ENCODE measurements at regions not wholly inside any gene's neighbourhood (a gene's known extent, or its start where the extent isn't known, plus 50 kb on each side); places are given as distances from the start of the nearest gene placed in this dataset.
"Not testable (repeated sequence)": the region's sequence is repeated elsewhere in the genome, so short reads cannot be mapped to it uniquely, and the experiment has no call there.

DNA sequence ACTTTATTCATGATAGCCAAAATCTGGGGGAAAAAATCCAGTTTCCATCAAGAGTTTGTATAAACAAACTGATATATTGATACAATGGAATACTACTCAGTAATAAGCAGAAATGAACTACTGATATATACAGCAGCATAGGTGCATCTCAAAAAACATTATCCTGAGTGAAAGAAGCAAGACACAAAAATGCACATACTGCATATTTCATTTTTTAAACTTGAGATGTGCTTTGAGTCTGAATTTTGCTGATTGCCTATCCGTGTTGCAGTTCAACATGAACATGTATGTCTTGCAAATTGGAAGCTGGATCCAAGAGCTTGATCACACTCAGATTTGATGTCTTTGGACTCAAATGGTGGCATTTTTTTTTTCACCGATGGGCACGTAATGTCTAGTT lies 132.4 kb downstream of the TSEN15 start:
- DNase-seq (ENCODE audit: low read depth, low spot score): no peak

GRCh38 chr1:184184614-184185013 lies 133.1 kb downstream of the TSEN15 start:
- not testable (repeated sequence) for DNase-seq (ENCODE audit: low read depth, low spot score)

DNA sequence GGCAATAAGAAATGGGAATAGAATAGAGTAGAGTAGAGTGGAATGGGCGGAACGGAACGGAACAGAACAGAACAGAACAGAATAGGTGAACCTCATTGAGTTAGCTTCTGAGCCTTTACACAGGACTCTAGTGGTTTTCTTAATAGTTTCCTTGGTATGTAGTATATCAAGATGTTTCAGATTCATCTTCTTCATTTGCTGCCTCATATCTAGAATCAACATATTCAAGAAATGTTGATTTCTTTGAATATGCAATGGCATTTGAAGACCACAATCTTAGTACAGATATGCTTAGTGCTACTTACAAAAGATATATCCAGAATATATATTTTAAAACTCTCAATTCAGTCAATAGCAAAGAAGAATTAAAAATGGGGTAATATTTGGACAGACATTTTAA lies 133.8 kb downstream of the TSEN15 start:
- DNase-seq (ENCODE audit: low read depth, low spot score): no peak

- no peak for DNase-seq (ENCODE audit: low read depth, low spot score)
Measured at GRCh38 chr1:184186167-184186566, 134.6 kb downstream of the TSEN15 start.

DNA sequence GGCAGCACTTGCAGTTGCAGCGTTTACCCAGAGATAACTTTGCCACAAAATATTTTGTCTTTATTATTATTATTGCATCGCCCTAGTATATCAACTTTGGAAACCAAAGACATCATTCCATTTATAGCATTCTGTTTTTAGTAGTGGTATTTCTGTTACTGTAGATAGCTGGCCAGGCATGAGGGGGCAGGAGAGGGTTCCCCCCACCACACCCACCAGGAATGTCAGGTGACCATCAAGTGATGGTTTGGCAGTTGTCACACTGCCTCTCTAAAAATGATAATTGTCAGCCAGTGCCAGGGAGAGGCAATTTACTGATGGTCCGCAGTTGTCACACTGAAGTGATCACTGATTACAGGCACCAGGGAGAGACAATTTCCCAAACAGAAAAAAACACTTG lies 135.6 kb downstream of the TSEN15 start:
- no peak for DNase-seq (ENCODE audit: low read depth, low spot score)

- DNase-seq (ENCODE audit: low read depth, low spot score): no peak
Measured at GRCh38 chr1:184188037-184188436, 136.5 kb downstream of the TSEN15 start.

DNA sequence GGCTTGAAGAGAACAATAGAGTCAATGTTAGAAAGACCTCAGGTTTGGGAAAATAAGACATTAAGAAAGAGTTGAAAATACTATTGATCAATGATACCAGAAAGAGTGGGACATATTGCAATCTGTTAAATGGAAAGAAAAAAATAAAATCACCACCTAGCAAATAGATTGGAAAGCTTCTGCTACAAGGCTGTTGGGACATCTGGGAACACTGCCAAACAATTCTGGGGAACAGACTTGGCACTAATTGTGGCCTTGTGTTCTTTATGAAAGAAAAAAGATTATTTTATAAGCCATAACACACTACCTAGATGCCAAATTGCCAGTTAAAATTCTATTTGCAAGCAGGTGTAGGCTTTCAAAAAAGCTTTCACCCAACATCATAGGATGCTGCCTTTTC lies 137.8 kb downstream of the TSEN15 start:
- DNase-seq (ENCODE audit: low read depth, low spot score): no peak

DNA sequence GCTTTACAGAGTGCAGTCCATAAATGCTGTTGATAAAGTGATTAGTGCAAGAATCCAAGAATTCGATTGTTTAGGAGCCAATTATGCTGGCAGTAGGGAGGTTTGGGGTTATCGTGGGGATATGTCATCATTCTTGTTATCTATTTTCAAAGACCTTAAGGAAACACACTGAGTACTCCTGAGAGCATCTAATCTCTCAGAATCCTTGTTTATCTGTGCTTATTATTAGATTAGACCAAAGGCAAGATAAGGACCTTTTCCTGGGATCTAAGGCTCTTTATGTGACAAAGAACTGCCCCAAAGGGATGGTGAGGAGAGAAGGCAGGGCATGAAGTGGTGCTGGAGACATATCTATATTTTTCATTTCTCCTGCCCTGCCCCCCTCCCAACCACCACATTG lies 139.1 kb downstream of the TSEN15 start:
- DNase-seq (ENCODE audit: low read depth, low spot score): no peak

DNA sequence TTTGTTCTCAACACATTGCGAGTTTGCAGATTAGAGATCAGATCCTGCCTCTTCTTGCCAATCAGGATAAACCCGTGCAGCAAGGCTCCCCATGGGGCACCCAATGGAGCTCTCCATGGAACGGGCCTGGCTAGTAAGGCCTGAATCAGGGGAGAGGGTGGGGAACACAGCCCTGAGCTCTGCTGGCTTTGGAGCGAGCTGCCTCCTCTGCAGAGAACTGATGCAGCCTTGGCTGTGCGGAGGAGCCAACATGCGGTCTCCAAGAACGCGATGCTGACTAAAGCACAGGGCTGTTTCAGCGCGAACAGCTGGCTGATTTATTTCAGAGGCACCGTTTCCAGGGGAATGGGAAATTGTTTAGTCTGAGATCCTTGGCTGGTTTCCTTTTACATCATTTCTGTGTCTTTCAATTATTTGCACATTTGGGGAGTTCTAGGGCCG lies 139.7 kb downstream of the TSEN15 start:
- no peak for DNase-seq (ENCODE audit: low read depth, low spot score)

DNA sequence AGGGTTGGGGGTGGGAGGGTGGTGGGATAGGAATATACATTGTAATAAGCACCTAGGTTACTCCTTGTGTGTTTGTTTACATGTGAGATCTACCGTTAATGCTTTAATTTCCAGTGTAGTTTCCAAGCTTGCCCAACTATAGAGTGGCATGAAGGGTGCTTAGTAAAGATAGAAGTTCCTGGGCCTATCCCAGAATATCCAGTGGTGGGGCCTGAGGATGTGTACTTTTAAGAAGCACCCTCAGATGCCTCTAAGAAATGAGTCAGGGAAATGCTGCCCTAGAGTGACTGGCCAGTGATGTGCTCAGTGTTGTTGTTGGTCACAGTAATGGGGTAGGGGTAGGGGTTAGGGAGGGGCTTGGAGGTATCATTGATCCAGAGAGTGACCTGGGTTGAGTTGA lies 141.3 kb downstream of the TSEN15 start:
- no peak for DNase-seq (ENCODE audit: low read depth, low spot score)

- DNase-seq (ENCODE audit: low read depth, low spot score): no peak
Measured at GRCh38 chr1:184193451-184193850, 141.9 kb downstream of the TSEN15 start.

- no peak for DNase-seq (ENCODE audit: low read depth, low spot score)
Measured at GRCh38 chr1:184194236-184194635, 142.7 kb downstream of the TSEN15 start.

DNA sequence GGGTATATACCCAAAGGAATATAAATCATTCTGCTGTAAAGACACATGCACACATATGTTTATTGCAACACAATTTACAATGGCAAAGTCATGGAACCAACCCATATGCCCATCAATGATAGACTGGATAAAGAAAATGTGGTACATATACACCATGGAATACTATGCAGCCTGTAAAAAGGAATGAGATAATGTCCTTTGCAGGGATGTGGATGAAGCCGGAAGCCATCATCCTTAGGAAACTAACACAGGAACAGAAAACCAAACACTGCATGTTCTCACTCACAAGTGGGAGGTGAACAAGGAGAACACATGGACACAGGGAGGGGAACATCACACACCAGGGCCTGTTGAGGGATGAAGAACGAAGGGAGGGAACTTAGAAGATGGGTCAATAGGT lies 144.2 kb downstream of the TSEN15 start:
- not testable (repeated sequence) for DNase-seq (ENCODE audit: low read depth, low spot score)

DNA sequence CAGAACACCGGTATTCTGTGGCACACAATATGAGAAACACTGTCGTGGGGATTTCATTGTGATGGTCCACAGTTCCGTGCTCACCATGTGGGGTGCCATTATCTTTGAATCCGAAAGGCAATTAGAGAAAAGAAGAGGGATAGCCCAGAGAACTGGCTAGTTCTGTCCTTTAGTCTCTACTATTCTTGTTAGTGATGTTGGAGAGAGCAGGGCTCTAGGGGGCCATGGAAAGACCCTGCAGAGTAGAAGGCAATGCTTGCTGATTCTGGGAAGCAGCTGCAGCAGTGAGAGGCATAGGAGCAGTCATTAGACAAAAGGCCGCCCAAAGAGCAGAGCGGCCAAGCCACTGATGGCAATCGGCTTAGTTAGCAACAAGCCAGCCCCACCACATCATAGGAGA lies 146.3 kb downstream of the TSEN15 start:
- DNase-seq (ENCODE audit: low read depth, low spot score): no peak

- DNase-seq (ENCODE audit: low read depth, low spot score): no peak
Measured at GRCh38 chr1:184199036-184199435, 147.5 kb downstream of the TSEN15 start.

- no peak for DNase-seq (ENCODE audit: low read depth, low spot score)
Measured at GRCh38 chr1:184199438-184200085, 148.0 kb downstream of the TSEN15 start.

DNA sequence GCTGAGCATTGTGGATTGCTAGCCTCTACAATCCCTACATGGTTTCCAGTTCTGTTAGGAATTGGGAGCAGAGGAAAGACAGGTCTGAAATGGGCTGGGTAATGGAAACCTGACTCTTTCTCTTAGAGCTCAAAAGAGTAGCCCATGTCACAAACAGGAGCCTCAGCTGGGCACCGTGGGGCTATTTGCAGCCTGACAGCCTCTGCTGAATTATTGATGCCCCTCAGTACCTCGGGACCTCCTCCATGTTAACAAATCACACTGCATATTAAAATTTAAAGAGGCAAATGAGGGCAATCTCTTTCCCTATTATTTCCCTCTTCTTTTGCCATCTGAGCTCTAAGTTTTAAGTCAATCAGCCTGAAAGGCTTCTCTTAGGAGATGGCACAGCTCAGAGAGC lies 157.1 kb downstream of the TSEN15 start:
- no peak for DNase-seq (ENCODE audit: low read depth, low spot score)

DNA sequence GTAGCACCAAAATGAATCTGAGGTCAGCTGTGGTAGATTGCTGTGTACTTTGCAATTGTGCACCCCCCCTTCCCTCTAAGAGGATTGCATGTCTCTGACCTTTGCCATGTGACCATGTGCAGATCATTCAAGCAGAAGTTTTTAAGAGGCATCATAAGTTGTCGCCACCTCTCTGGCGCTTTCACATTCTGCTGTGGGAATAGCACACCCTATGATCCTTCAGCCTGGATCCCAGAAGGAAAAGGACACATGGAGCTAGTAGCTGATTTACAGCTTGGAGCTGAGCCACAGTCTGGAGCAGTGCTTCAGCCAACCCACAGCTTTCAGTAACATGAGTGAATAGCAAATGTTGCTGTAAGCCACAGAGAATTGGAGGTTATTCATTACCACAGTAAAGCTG lies 158.5 kb downstream of the TSEN15 start:
- no peak for DNase-seq (ENCODE audit: low read depth, low spot score)

DNA sequence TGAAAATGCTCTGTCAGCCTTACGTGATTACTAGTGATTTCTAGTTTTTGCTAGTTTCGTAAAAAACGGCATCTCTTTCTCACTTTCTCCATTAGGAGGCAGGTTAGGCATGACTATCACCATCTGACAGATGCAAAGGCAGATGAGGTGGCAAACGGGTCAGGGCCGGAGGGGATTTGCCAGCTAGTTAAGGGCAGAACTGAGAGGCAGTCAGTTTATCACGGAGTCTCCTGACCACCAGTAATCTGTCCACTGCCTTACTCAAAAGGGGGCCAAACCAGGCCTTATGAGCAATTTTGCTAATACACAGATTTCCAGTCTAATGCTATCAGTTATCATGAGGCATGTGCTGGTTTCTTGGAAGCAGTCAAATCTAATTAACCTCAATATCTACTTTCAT lies 159.3 kb downstream of the TSEN15 start:
- DNase-seq (ENCODE audit: low read depth, low spot score): no peak

DNA sequence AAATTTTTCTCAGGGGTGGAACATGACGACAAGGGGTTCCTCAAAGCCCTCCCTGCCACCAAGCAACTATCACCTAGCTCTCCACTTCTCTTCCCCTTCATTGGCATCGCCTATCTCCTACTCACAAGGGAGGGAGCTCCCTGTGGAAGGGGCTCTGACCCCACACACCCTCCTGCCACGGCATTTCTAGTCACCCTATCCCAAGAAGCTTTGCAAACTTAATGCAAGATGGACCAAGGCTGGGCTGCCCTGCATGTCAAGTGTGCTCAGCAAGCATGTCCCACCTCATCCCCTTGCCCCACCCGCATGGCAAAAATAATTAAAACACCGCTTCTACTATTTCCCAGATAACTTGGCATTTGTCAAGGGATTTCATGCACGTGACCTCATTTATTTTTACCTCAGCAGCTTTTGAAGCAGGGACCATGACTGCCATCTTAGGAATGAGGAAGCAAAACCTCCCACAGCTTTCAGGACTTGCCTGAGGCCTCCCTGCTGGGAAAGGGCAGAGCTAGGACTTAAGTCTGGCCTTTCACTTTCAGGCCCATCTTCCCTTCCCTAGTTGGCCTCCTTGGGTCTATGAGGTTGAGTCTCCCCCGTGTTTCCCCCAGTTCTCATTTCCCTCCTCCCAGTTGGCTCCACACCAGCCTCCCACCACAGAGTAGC lies 161.3 kb downstream of the TSEN15 start:
- no peak for DNase-seq (ENCODE audit: low read depth, low spot score)

DNA sequence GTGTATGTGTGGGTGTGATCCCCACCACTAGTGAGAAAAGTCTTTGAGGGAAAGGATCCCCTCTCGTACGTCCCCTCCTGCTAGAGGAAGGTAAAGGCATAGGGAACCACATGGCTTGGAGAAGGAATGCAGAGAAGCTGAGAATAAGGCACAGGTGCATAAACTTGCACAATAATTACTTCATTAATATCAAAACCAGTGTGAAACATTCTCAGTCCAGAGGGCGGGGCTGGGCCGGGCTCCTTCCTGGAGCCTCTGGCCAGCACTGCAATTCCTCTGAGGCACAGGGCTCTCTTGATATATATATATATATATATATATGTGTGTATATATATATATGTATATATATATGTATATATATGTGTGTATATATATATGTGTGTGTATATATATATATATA lies 162.6 kb downstream of the TSEN15 start:
- no peak for DNase-seq (ENCODE audit: low read depth, low spot score)

DNA sequence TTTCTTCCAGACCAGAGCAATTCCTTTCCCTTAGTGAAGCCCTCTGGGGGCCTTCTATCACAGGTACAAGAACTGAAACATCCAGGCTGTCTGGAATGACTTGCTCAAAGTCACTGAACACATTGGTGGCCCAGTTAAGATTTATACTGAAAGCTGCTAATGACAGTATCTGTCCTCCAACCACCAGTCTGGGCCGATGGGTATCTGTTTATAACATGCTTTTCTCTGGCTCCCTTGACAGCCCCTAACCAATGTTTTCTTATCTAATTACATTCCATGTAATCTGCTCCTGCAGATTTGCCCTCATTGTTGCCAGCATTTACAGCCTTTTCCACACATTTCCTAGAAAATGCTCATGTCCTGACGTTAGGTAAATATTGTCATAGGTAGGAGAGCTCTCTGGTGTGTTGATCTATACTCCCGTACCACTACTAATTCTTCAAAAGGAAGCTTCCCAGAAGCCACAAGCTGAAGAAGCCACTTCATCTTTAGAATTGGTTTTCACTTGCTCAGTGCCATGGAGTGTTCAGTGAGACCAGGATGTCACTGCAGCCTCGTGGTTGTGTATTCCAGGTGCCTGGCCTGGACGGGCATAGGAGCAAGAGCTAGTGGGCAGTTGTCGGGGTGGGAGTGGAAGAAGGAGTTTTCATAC lies 163.9 kb downstream of the TSEN15 start:
- no peak for DNase-seq (ENCODE audit: low read depth, low spot score)

GRCh38 chr1:184218458-184219075 lies 167.0 kb downstream of the TSEN15 start:
- no peak for DNase-seq (ENCODE audit: low read depth, low spot score)

All from iPS DF 19.7 (cell line).